NCI-H774 (cell line): ENCODE measurements at regions not wholly inside any gene's neighbourhood (a gene's known extent, or its start where the extent isn't known, plus 50 kb on each side); places are given as distances from the start of the nearest gene placed in this dataset.

Experiments used
- DNase-seq: peaks from one replicate; lab custom pipeline; 2025; lab: John Stamatoyannopoulos, UW

GRCh38 chr21:26784974-26785373, 60.2 kb downstream of the ADAMTS1 start:
- no peak for DNase-seq

GRCh38 chr21:26783466-26784195, 61.6 kb downstream of the ADAMTS1 start:
- no peak for DNase-seq

- DNase-seq = no peak
These were observed 62.5 kb downstream of the ADAMTS1 start for GRCh38 chr21:26782747-26783146.

GRCh38 chr21:26782331-26782730, 62.9 kb downstream of the ADAMTS1 start:
- no peak for DNase-seq

GRCh38 chr21:26781331-26781730, 63.9 kb downstream of the ADAMTS1 start:
- DNase-seq = no peak

- DNase-seq = no peak
These were observed 68.0 kb downstream of the ADAMTS1 start for GRCh38 chr21:26777166-26777565.

GRCh38 chr21:26776310-26777021, 68.7 kb downstream of the ADAMTS1 start:
- no peak for DNase-seq

- DNase-seq = no peak
These were observed 72.2 kb downstream of the ADAMTS1 start for GRCh38 chr21:26773058-26773457.

GRCh38 chr21:26769613-26770188, 75.5 kb downstream of the ADAMTS1 start:
- DNase-seq = no peak

GRCh38 chr21:26766826-26767325, 78.3 kb downstream of the ADAMTS1 start:
- no peak for DNase-seq

- no peak for DNase-seq
These were observed 83.9 kb downstream of the ADAMTS1 start for GRCh38 chr21:26761174-26761915.

GRCh38 chr21:26759731-26760130, 85.5 kb downstream of the ADAMTS1 start:
- no peak for DNase-seq

GRCh38 chr21:26758083-26758880, 86.9 kb downstream of the ADAMTS1 start:
- no peak for DNase-seq

- no peak for DNase-seq
These were observed 88.6 kb downstream of the ADAMTS1 start for GRCh38 chr21:26756491-26757159.

- no peak for DNase-seq
These were observed 90.4 kb downstream of the ADAMTS1 start for GRCh38 chr21:26754853-26755252.

GRCh38 chr21:26753822-26754221, 91.4 kb downstream of the ADAMTS1 start:
- no peak for DNase-seq

GRCh38 chr21:26752849-26753248, 92.4 kb downstream of the ADAMTS1 start:
- DNase-seq = no peak

- no peak for DNase-seq
These were observed 93.9 kb downstream of the ADAMTS1 start for GRCh38 chr21:26751305-26751704.

GRCh38 chr21:26748066-26748465, 97.1 kb downstream of the ADAMTS1 start:
- no peak for DNase-seq

GRCh38 chr21:26747216-26747615, 98.0 kb downstream of the ADAMTS1 start:
- no peak for DNase-seq

- no peak for DNase-seq
These were observed 101.7 kb downstream of the ADAMTS1 start for GRCh38 chr21:26743524-26743923.
